Urinary bladder (tissue), 3 donors: ENCODE measurements at regions not wholly inside any gene's neighbourhood (a gene's known extent, or its start where the extent isn't known, plus 50 kb on each side); places are given as distances from the start of the nearest gene placed in this dataset.

Source experiments
- DNase-seq: peaks from one replicate; pipeline ENCODE4 v3.0.0-alpha.2; 2015; ENCODE audit errors: extremely low spot score
- H3K27ac ChIP-seq: one replicate; pipeline ENCODE4 v1.5.1; 2013; ENCODE audit warnings: low read depth, mild to moderate bottlenecking, moderate library complexity
- H3K36me3 ChIP-seq: one replicate; pipeline ENCODE4 v1.6.1; 2013; ENCODE audit warnings: mild to moderate bottlenecking, moderate library complexity; ENCODE audit not compliant: insufficient read depth
- H3K4me1 ChIP-seq: one replicate; pipeline ENCODE4 v1.6.1; 2013; ENCODE audit warnings: mild to moderate bottlenecking, moderate library complexity; ENCODE audit not compliant: insufficient read depth
- H3K4me3 ChIP-seq: one replicate; pipeline ENCODE4 v1.5.1; 2013; ENCODE audit warnings: low read depth, low read length
- whole genome bisulfite sequencing: extraction: QIAGEN DNeasy Blood & Tissue Kit; methylation state at CpG from one replicate; pipeline ENCODE4 v1.1.7; 2013; 5-methylcytosine and 5-hydroxymethylcytosine counted together
- donor health status: healthy with polysubstance abuse.
- donor health status: healthy.

GRCh38 chr1:94335447-94335846 is 82.7 kb upstream of the ABCD3 start:
- WGBS, result 70% methylated on average over 2 of the region's 2 CpGs
- Histone ChIP-seq H3K36me3 (no peaks in the 10 kb centered on the region), H3K4me1 (no peaks in the 10 kb centered on the region), H3K4me3 (no peak overlapping the region), H3K27ac (no peak overlapping the region)
- no peak for DNase-seq

- Histone ChIP-seq H3K27ac (no peak overlapping the region), H3K4me1 (no peaks in the 10 kb centered on the region), H3K4me3 (no peak overlapping the region), H3K36me3 (no peaks in the 10 kb centered on the region)
- WGBS, result 91% methylated on average over 2 of the region's 2 CpGs
- no peak for DNase-seq
Measured at GRCh38 chr1:94334764-94335163, 83.4 kb upstream of the ABCD3 start.

- WGBS, result 85% methylated on average over 4 of the region's 4 CpGs
Measured at GRCh38 chr1:94332952-94333351, 85.2 kb upstream of the ABCD3 start.

GRCh38 chr1:94332516-94332915 is 85.7 kb upstream of the ABCD3 start:
- no peak for DNase-seq
- Histone ChIP-seq H3K4me3 (no peak overlapping the region), H3K4me1 (no peaks in the 10 kb centered on the region), H3K27ac (no peak overlapping the region), H3K36me3 (no peaks in the 10 kb centered on the region)

More at GRCh38 chr1:94332952-94333351, 85.2 kb upstream of the ABCD3 start:
- Histone ChIP-seq H3K4me1 (no peaks in the 10 kb centered on the region), H3K27ac (no peak overlapping the region), H3K4me3 (no peak overlapping the region), H3K36me3 (no peaks in the 10 kb centered on the region)
- DNase-seq, result no peak

- no peak overlapping the region for H3K4me3 ChIP-seq
- no peaks in the 10 kb centered on the region for H3K4me1 ChIP-seq
- H3K27ac ChIP-seq, result no peak overlapping the region
- no peaks in the 10 kb centered on the region for H3K36me3 ChIP-seq
- DNase-seq, result no peak
- WGBS, result 27% methylated on average over 3 of the region's 3 CpGs
Measured at GRCh38 chr1:94329986-94330385, 88.2 kb upstream of the ABCD3 start.

- no peak for DNase-seq
- no peak overlapping the region for H3K27ac ChIP-seq
- 92% methylated on average over 4 of the region's 4 CpGs for WGBS
- no peaks in the 10 kb centered on the region for H3K4me1 ChIP-seq
- H3K4me3 ChIP-seq, result no peak overlapping the region
- H3K36me3 ChIP-seq, result no peaks in the 10 kb centered on the region
Measured at GRCh38 chr1:94329276-94329675, 88.9 kb upstream of the ABCD3 start.

GRCh38 chr1:94327001-94327690 is 89.8 kb upstream of the ARHGAP29 start:
- no peak overlapping the region for H3K27ac ChIP-seq
- H3K36me3 ChIP-seq, result no peaks in the 10 kb centered on the region
- 27% methylated on average over 18 of the region's 18 CpGs for WGBS
- no peaks in the 10 kb centered on the region for H3K4me1 ChIP-seq
- no peak overlapping the region for H3K4me3 ChIP-seq
- no peak for DNase-seq

- no peak overlapping the region for H3K27ac ChIP-seq
- no peaks in the 10 kb centered on the region for H3K4me1 ChIP-seq
- no peak for DNase-seq
- no peaks in the 10 kb centered on the region for H3K36me3 ChIP-seq
- H3K4me3 ChIP-seq, result no peak overlapping the region
- WGBS, result 48% methylated on average over 4 of the region's 4 CpGs
Measured at GRCh38 chr1:94326329-94326728, 88.9 kb upstream of the ARHGAP29 start.

- Histone ChIP-seq H3K4me1 (no peaks in the 10 kb centered on the region), H3K36me3 (no peaks in the 10 kb centered on the region), H3K4me3 (no peak overlapping the region), H3K27ac (no peak overlapping the region)
- WGBS, result 49% methylated on average over 5 of the region's 5 CpGs
- no peak for DNase-seq
Measured at GRCh38 chr1:94325377-94326302, 88.3 kb upstream of the ARHGAP29 start.

GRCh38 chr1:94324178-94324544 is 86.8 kb upstream of the ARHGAP29 start:
- H3K27ac ChIP-seq, result no peak overlapping the region
- no peak overlapping the region for H3K4me3 ChIP-seq
- no peaks in the 10 kb centered on the region for H3K4me1 ChIP-seq
- H3K36me3 ChIP-seq, result no peaks in the 10 kb centered on the region
- WGBS, result 72% methylated on average over 4 of the region's 4 CpGs
- DNase-seq, result no peak

- Histone ChIP-seq H3K27ac (no peak overlapping the region), H3K4me1 (no peaks in the 10 kb centered on the region), H3K36me3 (no peaks in the 10 kb centered on the region), H3K4me3 (no peak overlapping the region)
- WGBS, result 86% methylated on average over 7 of the region's 7 CpGs
- DNase-seq, result no peak
Measured at GRCh38 chr1:94323311-94324177, 86.2 kb upstream of the ARHGAP29 start.

- no peaks in the 10 kb centered on the region for H3K36me3 ChIP-seq
- 78% methylated on average over 5 of the region's 5 CpGs for WGBS
- H3K27ac ChIP-seq, result no peak overlapping the region
- no peak for DNase-seq
- H3K4me3 ChIP-seq, result no peak overlapping the region
- no peaks in the 10 kb centered on the region for H3K4me1 ChIP-seq
Measured at GRCh38 chr1:94322696-94323095, 85.3 kb upstream of the ARHGAP29 start.

GRCh38 chr1:94321662-94322061 is 84.3 kb upstream of the ARHGAP29 start:
- Histone ChIP-seq H3K4me3 (no peak overlapping the region), H3K4me1 (no peaks in the 10 kb centered on the region), H3K27ac (no peak overlapping the region), H3K36me3 (no peaks in the 10 kb centered on the region)
- WGBS, result 87% methylated on average over 3 of the region's 3 CpGs
- DNase-seq, result no peak
